Neural crest cell (in vitro differentiated cells): ENCODE measurements at regions not wholly inside any gene's neighbourhood (a gene's known extent, or its start where the extent isn't known, plus 50 kb on each side); places are given as distances from the start of the nearest gene placed in this dataset.

Experiments
- DNase-seq: peaks from one replicate; pipeline ENCODE4 v3.0.0; 2021; ENCODE audit warnings: low read depth, mixed read lengths, low spot score
- H3K27ac Mint-ChIP-seq: one replicate; pipeline ENCODE4 v1.8.0; 2021; ENCODE audit warnings: mild to moderate bottlenecking, mixed read lengths; ENCODE audit not compliant: unreplicated experiment
- H3K27me3 Mint-ChIP-seq: 2 replicates; pipeline ENCODE4 v1.8.0; 2021; ENCODE audit warnings: low read depth, mild to moderate bottlenecking, mixed read lengths
- H3K36me3 Mint-ChIP-seq: 2 replicates; pipeline ENCODE4 v1.8.0; 2021; ENCODE audit warnings: low read depth, mild to moderate bottlenecking, mixed read lengths
- H3K4me1 Mint-ChIP-seq: 2 replicates; pipeline ENCODE4 v1.8.0; 2021; ENCODE audit warnings: mixed read lengths
- H3K4me3 Mint-ChIP-seq: one replicate; pipeline ENCODE4 v1.8.0; 2021; ENCODE audit warnings: mild to moderate bottlenecking, mixed read lengths
- H3K9me3 Mint-ChIP-seq: 2 replicates; pipeline ENCODE4 v1.8.0; 2021; ENCODE audit warnings: mixed read lengths
- CTCF ChIP-seq: fragments of 200-600 bp; sonication (generic); conservative IDR thresholded peaks from 2 replicates; pipeline ENCODE4 v1.5.0; 2021; ENCODE audit warnings: antibody characterized with exemption, mild to moderate bottlenecking

- Mint-ChIP-seq H3K27ac (no peak overlapping the region), H3K9me3 (peaks cover 13% of the 10 kb centered on the region), H3K4me1 (peaks cover 8% of the 10 kb centered on the region), H3K27me3 (no peaks in the 10 kb centered on the region), H3K4me3 (no peak overlapping the region), H3K36me3 (no peaks in the 10 kb centered on the region)
- no peak for TF ChIP-seq CTCF
- no peak for DNase-seq
Measured at GRCh38 chrX:11967986-11968869, 170.0 kb upstream of the FRMPD4 start.

DNA sequence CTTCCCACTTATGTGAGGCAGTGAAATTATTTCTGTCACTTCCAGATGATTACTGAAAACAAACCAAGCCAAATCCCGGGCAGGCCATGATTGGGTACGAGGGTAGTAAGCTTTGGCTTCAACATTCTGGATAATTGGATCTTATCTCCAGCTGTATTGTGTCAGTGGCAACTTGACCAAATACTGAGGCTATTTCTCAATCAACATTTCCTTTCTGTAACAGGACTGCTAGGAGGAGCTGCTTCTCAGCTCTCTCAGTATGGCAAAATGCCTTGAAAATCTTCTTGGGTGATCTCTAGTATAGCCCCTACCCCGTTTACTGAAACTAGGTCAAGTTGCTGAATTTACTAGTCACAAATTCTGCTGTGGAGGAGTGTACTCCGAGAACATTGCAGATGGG is 169.3 kb upstream of the FRMPD4 start:
- Mint-ChIP-seq H3K4me1 (peaks cover 13% of the 10 kb centered on the region), H3K4me3 (no peak overlapping the region), H3K27me3 (no peaks in the 10 kb centered on the region), H3K9me3 (peaks cover 10% of the 10 kb centered on the region), H3K36me3 (no peaks in the 10 kb centered on the region), H3K27ac (no peak overlapping the region)
- DNase-seq, result no peak
- TF ChIP-seq CTCF, result no peak

GRCh38 chrX:11970578-11971359 is 167.5 kb upstream of the FRMPD4 start:
- Mint-ChIP-seq H3K4me3 (no peak overlapping the region), H3K36me3 (no peaks in the 10 kb centered on the region), H3K9me3 (peaks cover 10% of the 10 kb centered on the region), H3K27ac (no peak overlapping the region), H3K27me3 (no peaks in the 10 kb centered on the region), H3K4me1 (peaks cover 20% of the 10 kb centered on the region)
- no peak for TF ChIP-seq CTCF
- no peak for DNase-seq

DNA sequence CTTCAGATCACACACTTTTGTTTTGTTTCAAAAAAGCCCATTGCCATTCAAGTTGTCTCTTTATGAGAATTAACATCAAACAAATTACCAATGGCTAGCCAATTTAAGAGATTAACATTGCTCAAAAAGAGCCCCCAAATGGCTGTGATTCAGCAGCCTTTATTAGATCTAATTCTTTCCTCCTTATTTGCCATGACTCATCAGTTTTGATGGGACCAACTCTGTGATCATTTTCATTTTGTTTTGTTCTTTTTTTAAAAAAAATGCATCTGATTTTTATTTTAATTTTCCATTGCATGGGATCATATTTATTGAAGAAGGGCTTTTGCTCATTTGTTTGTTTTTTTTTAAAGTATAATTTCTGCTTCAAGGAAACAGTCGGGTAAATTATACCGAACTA is 161.6 kb upstream of the FRMPD4 start:
- peaks cover 2% of the 10 kb centered on the region for H3K36me3 Mint-ChIP-seq
- no peak overlapping the region for H3K4me3 Mint-ChIP-seq
- peaks cover 3% of the 10 kb centered on the region for H3K9me3 Mint-ChIP-seq
- TF ChIP-seq CTCF, result no peak
- H3K27ac Mint-ChIP-seq, result no peak overlapping the region
- no peaks in the 10 kb centered on the region for H3K27me3 Mint-ChIP-seq
- H3K4me1 Mint-ChIP-seq, result peaks cover 15% of the 10 kb centered on the region
- no peak for DNase-seq

GRCh38 chrX:11992271-11992670 is 146.0 kb upstream of the FRMPD4 start:
- Mint-ChIP-seq H3K36me3 (no peaks in the 10 kb centered on the region), H3K9me3 (peaks cover 14% of the 10 kb centered on the region), H3K4me3 (no peak overlapping the region), H3K27ac (no peak overlapping the region), H3K4me1 (no peaks in the 10 kb centered on the region), H3K27me3 (no peaks in the 10 kb centered on the region)
- no peak for TF ChIP-seq CTCF
- no peak for DNase-seq
